ENCODE measurements at regions not wholly inside any gene's neighbourhood (a gene's known extent, or its start where the extent isn't known, plus 50 kb on each side); places are given as distances from the start of the nearest gene placed in this dataset.

- H3K4me3 ChIP-seq (ENCODE audit: insufficient read depth, low read length), result no peak overlapping the region
- H4K20me1 ChIP-seq (ENCODE audit: insufficient read depth, low read length), result no peaks in the 10 kb centered on the region
- no peak overlapping the region for H3K27ac ChIP-seq (ENCODE audit: low read depth, low read length)
- no peak for DNase-seq (ENCODE audit: insufficient read length, low spot score, missing footprints)
- no peak for TF ChIP-seq CTCF (IDR thresholded peaks at IDR 0.05; ENCODE audit: extremely low read depth, low read depth, low read length)
- no peaks in the 10 kb centered on the region for H3K36me3 ChIP-seq (ENCODE audit: insufficient read depth, low read length)
- H3K27me3 ChIP-seq (ENCODE audit: insufficient read depth, low read length), result no peaks in the 10 kb centered on the region
- no peaks in the 10 kb centered on the region for H3K79me2 ChIP-seq (ENCODE audit: insufficient read depth, low read length)
- no peak overlapping the region for H2AFZ ChIP-seq (ENCODE audit: low read length)
- no peaks in the 10 kb centered on the region for H3K9me3 ChIP-seq (ENCODE audit: low read depth, low read length)
- no peak overlapping the region for H3K4me2 ChIP-seq (ENCODE audit: insufficient read depth, low read length)
- H3K4me1 ChIP-seq (ENCODE audit: insufficient read depth, low read length), result no peaks in the 10 kb centered on the region
These were observed 70.2 kb upstream of the GADL1 start for GRCh38 chr3:30964612-30965011.

- Histone ChIP-seq H3K27ac (ENCODE audit: low read depth, low read length) (no peak overlapping the region), H4K20me1 (ENCODE audit: insufficient read depth, low read length) (no peaks in the 10 kb centered on the region), H3K9me3 (ENCODE audit: low read depth, low read length) (no peaks in the 10 kb centered on the region), H3K4me3 (ENCODE audit: insufficient read depth, low read length) (no peak overlapping the region), H3K4me2 (ENCODE audit: insufficient read depth, low read length) (no peak overlapping the region), H3K36me3 (ENCODE audit: insufficient read depth, low read length) (no peaks in the 10 kb centered on the region), H3K27me3 (ENCODE audit: insufficient read depth, low read length) (no peaks in the 10 kb centered on the region), H2AFZ (ENCODE audit: low read length) (no peak overlapping the region), H3K4me1 (ENCODE audit: insufficient read depth, low read length) (no peaks in the 10 kb centered on the region), H3K79me2 (ENCODE audit: insufficient read depth, low read length) (no peaks in the 10 kb centered on the region)
- no peak for TF ChIP-seq CTCF (IDR thresholded peaks at IDR 0.05; ENCODE audit: extremely low read depth, low read depth, low read length)
- no peak for DNase-seq (ENCODE audit: insufficient read length, low spot score, missing footprints)
These were observed 72.4 kb upstream of the GADL1 start for GRCh38 chr3:30966896-30967295.

GRCh38 chr3:30970183-30970582 lies 75.7 kb upstream of the GADL1 start:
- peak; percentile 19 for TF ChIP-seq CTCF (IDR thresholded peaks at IDR 0.05; ENCODE audit: extremely low read depth, low read depth, low read length)

GRCh38 chr3:30972449-30972848 lies 78.0 kb upstream of the GADL1 start:
- no peaks in the 10 kb centered on the region for H3K79me2 ChIP-seq (ENCODE audit: insufficient read depth, low read length)
- H3K4me1 ChIP-seq (ENCODE audit: insufficient read depth, low read length), result no peaks in the 10 kb centered on the region
- no peaks in the 10 kb centered on the region for H3K9me3 ChIP-seq (ENCODE audit: low read depth, low read length)
- no peak overlapping the region for H3K4me2 ChIP-seq (ENCODE audit: insufficient read depth, low read length)
- H3K27me3 ChIP-seq (ENCODE audit: insufficient read depth, low read length), result no peaks in the 10 kb centered on the region
- no peak for TF ChIP-seq CTCF (IDR thresholded peaks at IDR 0.05; ENCODE audit: extremely low read depth, low read depth, low read length)
- no peak overlapping the region for H3K4me3 ChIP-seq (ENCODE audit: insufficient read depth, low read length)
- no peaks in the 10 kb centered on the region for H3K36me3 ChIP-seq (ENCODE audit: insufficient read depth, low read length)
- no peak overlapping the region for H2AFZ ChIP-seq (ENCODE audit: low read length)
- H4K20me1 ChIP-seq (ENCODE audit: insufficient read depth, low read length), result no peaks in the 10 kb centered on the region
- no peak for DNase-seq (ENCODE audit: insufficient read length, low spot score, missing footprints)
- no peak overlapping the region for H3K27ac ChIP-seq (ENCODE audit: low read depth, low read length)

More at GRCh38 chr3:30970183-30970582, 75.7 kb upstream of the GADL1 start:
- Histone ChIP-seq H2AFZ (ENCODE audit: low read length) (peak overlapping the region; percentile 20), H3K4me2 (ENCODE audit: insufficient read depth, low read length) (no peak overlapping the region), H3K79me2 (ENCODE audit: insufficient read depth, low read length) (no peaks in the 10 kb centered on the region), H3K36me3 (ENCODE audit: insufficient read depth, low read length) (no peaks in the 10 kb centered on the region), H3K27ac (ENCODE audit: low read depth, low read length) (no peak overlapping the region), H3K4me3 (ENCODE audit: insufficient read depth, low read length) (no peak overlapping the region), H3K27me3 (ENCODE audit: insufficient read depth, low read length) (no peaks in the 10 kb centered on the region), H3K9me3 (ENCODE audit: low read depth, low read length) (no peaks in the 10 kb centered on the region), H4K20me1 (ENCODE audit: insufficient read depth, low read length) (no peaks in the 10 kb centered on the region), H3K4me1 (ENCODE audit: insufficient read depth, low read length) (no peaks in the 10 kb centered on the region)
- DNase-seq (ENCODE audit: insufficient read length, low spot score, missing footprints), result no peak
